ENCODE measurements at regions not wholly inside any gene's neighbourhood (a gene's known extent, or its start where the extent isn't known, plus 50 kb on each side); places are given as distances from the start of the nearest gene placed in this dataset.

GRCh38 chr5:130706696-130707095 lies 458.4 kb downstream of the HINT1 start:
- no peak overlapping the region for H3K27ac Mint-ChIP-seq (ENCODE audit: unreplicated experiment)
- TF ChIP-seq, protein P1, sequence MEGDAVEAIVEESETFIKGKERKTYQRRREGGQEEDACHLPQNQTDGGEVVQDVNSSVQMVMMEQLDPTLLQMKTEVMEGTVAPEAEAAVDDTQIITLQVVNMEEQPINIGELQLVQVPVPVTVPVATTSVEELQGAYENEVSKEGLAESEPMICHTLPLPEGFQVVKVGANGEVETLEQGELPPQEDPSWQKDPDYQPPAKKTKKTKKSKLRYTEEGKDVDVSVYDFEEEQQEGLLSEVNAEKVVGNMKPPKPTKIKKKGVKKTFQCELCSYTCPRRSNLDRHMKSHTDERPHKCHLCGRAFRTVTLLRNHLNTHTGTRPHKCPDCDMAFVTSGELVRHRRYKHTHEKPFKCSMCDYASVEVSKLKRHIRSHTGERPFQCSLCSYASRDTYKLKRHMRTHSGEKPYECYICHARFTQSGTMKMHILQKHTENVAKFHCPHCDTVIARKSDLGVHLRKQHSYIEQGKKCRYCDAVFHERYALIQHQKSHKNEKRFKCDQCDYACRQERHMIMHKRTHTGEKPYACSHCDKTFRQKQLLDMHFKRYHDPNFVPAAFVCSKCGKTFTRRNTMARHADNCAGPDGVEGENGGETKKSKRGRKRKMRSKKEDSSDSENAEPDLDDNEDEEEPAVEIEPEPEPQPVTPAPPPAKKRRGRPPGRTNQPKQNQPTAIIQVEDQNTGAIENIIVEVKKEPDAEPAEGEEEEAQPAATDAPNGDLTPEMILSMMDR (conservative IDR thresholded peaks at IDR 0.05): no peak
- H3K27me3 Mint-ChIP-seq (ENCODE audit: low read depth): no peaks in the 10 kb centered on the region
- H3K4me1 Mint-ChIP-seq: peaks cover 20% of the 10 kb centered on the region
- no peak overlapping the region for H3K4me3 Mint-ChIP-seq
- no peaks in the 10 kb centered on the region for H3K9me3 Mint-ChIP-seq
- no peaks in the 10 kb centered on the region for H3K36me3 Mint-ChIP-seq (ENCODE audit: low read depth)
- no peak for DNase-seq (ENCODE audit: low read depth, low spot score)

DNA sequence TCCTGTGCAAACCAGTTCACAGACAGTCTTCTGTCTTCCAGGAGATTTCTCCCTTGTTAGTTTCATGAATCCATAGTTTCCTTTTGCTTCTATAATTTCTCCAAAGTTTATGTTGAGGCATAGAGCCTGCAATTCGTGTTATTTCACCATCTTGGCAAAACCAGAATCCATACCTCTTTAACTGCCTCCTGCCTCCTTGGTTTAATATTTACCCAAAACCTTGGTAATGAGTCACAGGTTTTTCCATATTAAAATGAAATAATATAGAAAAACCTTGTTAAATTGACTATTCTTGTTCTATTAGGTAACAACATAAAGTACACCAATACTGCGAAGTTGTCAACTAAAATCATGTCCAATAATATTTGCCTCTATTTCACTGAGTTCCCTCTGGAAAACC lies 459.7 kb downstream of the HINT1 start:
- Mint-ChIP-seq H3K27me3 (ENCODE audit: low read depth) (no peaks in the 10 kb centered on the region), H3K9me3 (no peaks in the 10 kb centered on the region), H3K4me3 (no peak overlapping the region), H3K4me1 (peaks cover 16% of the 10 kb centered on the region), H3K27ac (ENCODE audit: unreplicated experiment) (no peak overlapping the region), H3K36me3 (ENCODE audit: low read depth) (no peaks in the 10 kb centered on the region)
- TF ChIP-seq, protein P1 (conservative IDR thresholded peaks at IDR 0.05): no peak
- no peak for DNase-seq (ENCODE audit: low read depth, low spot score)

DNA sequence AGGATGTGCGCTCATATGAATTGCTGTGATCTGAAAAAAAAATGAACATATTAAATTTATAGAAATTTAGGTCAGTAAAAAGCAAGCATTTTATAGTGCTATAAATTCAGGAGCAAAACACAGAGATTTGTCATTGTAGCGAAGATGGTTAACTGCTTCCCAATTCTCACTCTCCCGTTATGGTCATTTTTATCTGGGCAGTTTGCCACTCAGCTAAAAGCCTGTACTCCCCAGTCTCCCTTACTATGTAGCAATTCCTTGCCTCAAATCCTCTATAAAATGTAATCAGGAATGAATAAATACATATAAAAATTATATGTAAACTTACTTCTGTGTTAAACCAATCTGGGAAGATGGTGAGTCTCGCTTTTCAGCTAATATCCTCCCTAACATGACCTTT lies 471.5 kb downstream of the HINT1 start:
- no peaks in the 10 kb centered on the region for H3K36me3 Mint-ChIP-seq (ENCODE audit: low read depth)
- H3K9me3 Mint-ChIP-seq: no peaks in the 10 kb centered on the region
- TF ChIP-seq, protein P1 (conservative IDR thresholded peaks at IDR 0.05): no peak
- DNase-seq (ENCODE audit: low read depth, low spot score): no peak
- no peak overlapping the region for H3K27ac Mint-ChIP-seq (ENCODE audit: unreplicated experiment)
- no peak overlapping the region for H3K4me3 Mint-ChIP-seq
- no peaks in the 10 kb centered on the region for H3K27me3 Mint-ChIP-seq (ENCODE audit: low read depth)
- H3K4me1 Mint-ChIP-seq: no peaks in the 10 kb centered on the region

DNA sequence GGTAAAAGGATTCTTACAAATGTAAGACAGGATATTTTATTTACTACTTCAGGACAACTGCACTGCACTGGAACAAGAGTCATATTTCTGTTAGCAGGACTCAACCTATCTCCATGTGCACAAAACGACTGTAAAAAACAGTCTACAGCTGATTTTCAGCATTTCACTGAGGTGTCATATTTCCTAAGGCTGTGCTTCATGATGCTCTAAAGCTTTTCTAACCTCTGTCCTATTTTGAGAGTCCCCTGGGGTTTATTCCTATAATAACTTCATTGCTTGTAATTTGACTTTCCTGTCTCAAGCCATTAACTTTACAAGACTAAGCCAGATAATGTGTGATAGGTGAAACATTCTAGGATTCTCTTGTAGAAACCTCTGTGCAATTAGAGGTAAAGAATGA lies 472.3 kb downstream of the HINT1 start:
- Mint-ChIP-seq H3K4me1 (no peaks in the 10 kb centered on the region), H3K36me3 (ENCODE audit: low read depth) (no peaks in the 10 kb centered on the region), H3K27me3 (ENCODE audit: low read depth) (no peaks in the 10 kb centered on the region), H3K9me3 (no peaks in the 10 kb centered on the region), H3K27ac (ENCODE audit: unreplicated experiment) (no peak overlapping the region), H3K4me3 (no peak overlapping the region)
- TF ChIP-seq, protein P1 (conservative IDR thresholded peaks at IDR 0.05): no peak
- DNase-seq (ENCODE audit: low read depth, low spot score): no peak

DNA sequence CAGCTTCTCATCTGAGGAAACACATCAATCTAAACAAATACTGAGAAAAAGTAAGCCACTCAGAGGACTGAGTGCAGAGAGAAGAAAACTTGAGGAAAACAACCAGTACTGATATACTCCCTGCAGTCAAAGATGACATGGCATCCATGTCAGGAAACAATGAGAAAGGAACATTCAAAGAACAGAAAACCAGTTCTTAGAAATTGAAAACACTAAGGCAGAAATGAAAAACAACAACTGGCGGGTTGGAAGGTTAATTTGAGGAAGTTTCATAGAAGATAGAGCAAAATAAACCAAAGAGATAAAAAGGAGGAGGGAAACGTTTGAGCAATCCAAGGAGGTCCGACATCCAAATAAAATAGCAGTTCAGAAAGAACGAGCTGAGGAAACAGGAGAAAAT lies 475.2 kb downstream of the HINT1 start:
- no peak overlapping the region for H3K4me3 Mint-ChIP-seq
- H3K4me1 Mint-ChIP-seq: no peaks in the 10 kb centered on the region
- no peak overlapping the region for H3K27ac Mint-ChIP-seq (ENCODE audit: unreplicated experiment)
- no peak for DNase-seq (ENCODE audit: low read depth, low spot score)
- H3K9me3 Mint-ChIP-seq: no peaks in the 10 kb centered on the region
- TF ChIP-seq, protein P1 (conservative IDR thresholded peaks at IDR 0.05): no peak
- H3K27me3 Mint-ChIP-seq (ENCODE audit: low read depth): no peaks in the 10 kb centered on the region
- no peaks in the 10 kb centered on the region for H3K36me3 Mint-ChIP-seq (ENCODE audit: low read depth)
